ENCODE measurements at regions not wholly inside any gene's neighbourhood (a gene's known extent, or its start where the extent isn't known, plus 50 kb on each side); places are given as distances from the start of the nearest gene placed in this dataset.
"Not testable (repeated sequence)": the region's sequence is repeated elsewhere in the genome, so short reads cannot be mapped to it uniquely, and the experiment has no call there.

- POLR2A ChIA-PET = no interaction called here
- no peak for TF ChIP-seq KLF7 (tag by site-specific recombination; IDR thresholded peaks at IDR 0.05; ENCODE audit: borderline replicate concordance)
- no peak for TF ChIP-seq ZBTB48 (tag by site-specific recombination; IDR thresholded peaks at IDR 0.05)
- TF ChIP-seq PRDM6 (tag by site-specific recombination; IDR thresholded peaks at IDR 0.05) = no peak
- no peak for TF ChIP-seq ZSCAN5A (tag by site-specific recombination; IDR thresholded peaks at IDR 0.05)
- TF ChIP-seq ZNF623 (tag by site-specific recombination; IDR thresholded peaks at IDR 0.05) = no peak
- no peak for TF ChIP-seq ZNF239 (tag by site-specific recombination; IDR thresholded peaks at IDR 0.05)
- TF ChIP-seq INSM2 (tag by site-specific recombination; IDR thresholded peaks at IDR 0.05) = no peak
- no peak for TF ChIP-seq PRDM2 (tag by site-specific recombination; IDR thresholded peaks at IDR 0.05; ENCODE audit: borderline replicate concordance)
- no peak for TF ChIP-seq SP7 (tag by site-specific recombination; IDR thresholded peaks at IDR 0.05)
- TF ChIP-seq ZBTB7A (tag by site-specific recombination; IDR thresholded peaks at IDR 0.05; ENCODE audit: low read depth) = no peak
- TF ChIP-seq ZNF664 (tag by site-specific recombination; IDR thresholded peaks at IDR 0.05) = no peak
- no peak for TF ChIP-seq ZNF138 (tag by site-specific recombination; IDR thresholded peaks at IDR 0.05; ENCODE audit: borderline replicate concordance)
- no peak for TF ChIP-seq SETDB1 (IDR thresholded peaks at IDR 0.05; ENCODE audit: insufficient read length, low read length)
- no peak for TF ChIP-seq ZNF335 (tag by site-specific recombination; conservative IDR thresholded peaks at IDR 0.05)
- no peak for TF ChIP-seq ZNF155 (tag by site-specific recombination; IDR thresholded peaks at IDR 0.05)
- TF ChIP-seq ZNF140 (tag by site-specific recombination; IDR thresholded peaks at IDR 0.05) = no peak
- TF ChIP-seq KLF10 (tag by site-specific recombination; IDR thresholded peaks at IDR 0.05) = no peak
- Histone ChIP-seq H3K36me3 (ENCODE audit: control insufficient read depth in 2 of 2, insufficient read depth in 1 of 2, low read length in 2 of 2) (no peaks in the 10 kb centered on the region), H3K27ac (ENCODE audit: extremely low read depth, low read depth, low read length) (no peak overlapping the region), H3K9me3 (ENCODE audit: control insufficient read depth, insufficient read depth, low read depth, low read length) (no peaks in the 10 kb centered on the region), H3K4me1 (ENCODE audit: control insufficient read depth, insufficient read depth, low read length) (no peaks in the 10 kb centered on the region), H3K4me3 (ENCODE audit: low read depth, low read length) (no peak overlapping the region)
- CTCF ChIA-PET = no interaction called here
These were observed 403.2 kb upstream of the KLHL29 start for GRCh38 chr2:22981785-22982184.

- CTCF ChIA-PET; POLR2A ChIA-PET; H3K4me1 ChIP-seq (ENCODE audit: control insufficient read depth, insufficient read depth, low read length); H3K27ac ChIP-seq (ENCODE audit: extremely low read depth, low read depth, low read length); H3K36me3 ChIP-seq (ENCODE audit: control insufficient read depth in 2 of 2, insufficient read depth in 1 of 2, low read length in 2 of 2); H3K9me3 ChIP-seq (ENCODE audit: control insufficient read depth, insufficient read depth, low read depth, low read length); H3K4me3 ChIP-seq (ENCODE audit: low read depth, low read length): not testable (repeated sequence)
These were observed 400.8 kb upstream of the KLHL29 start for GRCh38 chr2:22984152-22984551.

All from HEK293 (cell line).